GM19468 (cell line): ENCODE measurements at regions not wholly inside any gene's neighbourhood (a gene's known extent, or its start where the extent isn't known, plus 50 kb on each side); places are given as distances from the start of the nearest gene placed in this dataset.

Experiments
- ATAC-seq: cut with Tn5 transposase; IDR thresholded peaks from one replicate; pipeline ENCODE4 v1.9.1; 2021; ENCODE audit warnings: mild to moderate bottlenecking, moderate library complexity, moderate number of reproducible peaks; ENCODE audit not compliant: unreplicated experiment; ENCODE audit errors: extremely low read depth

DNA sequence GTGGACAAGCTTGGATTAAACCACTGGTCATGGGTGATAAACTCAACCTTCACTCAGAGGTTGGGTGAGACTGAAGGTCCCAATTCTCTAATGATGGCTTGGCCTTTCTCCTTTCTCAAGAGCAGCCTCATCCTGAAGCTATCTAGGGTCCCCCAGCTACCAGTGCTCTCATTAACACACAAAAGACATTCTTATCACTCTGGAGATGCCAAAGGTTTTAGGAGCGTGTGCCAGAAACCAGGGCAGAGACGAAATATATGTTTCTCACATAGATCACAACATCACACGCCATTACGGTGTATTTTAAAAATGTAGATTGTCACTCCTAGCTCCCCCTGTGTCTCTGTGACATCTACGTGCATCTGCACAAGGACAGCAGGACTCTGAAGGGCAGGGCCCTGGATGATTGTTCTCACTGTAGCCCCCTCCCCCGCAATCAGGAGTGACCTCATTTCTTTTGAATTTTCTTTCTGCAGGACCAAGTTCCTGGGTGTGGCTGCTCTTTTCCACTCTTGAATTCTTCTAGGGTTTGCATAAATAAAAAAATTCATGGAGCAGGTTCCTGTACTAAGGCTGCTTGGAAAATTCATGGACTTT lies 311.3 kb downstream of the GADD45G start:
- no peak for ATAC-seq

DNA sequence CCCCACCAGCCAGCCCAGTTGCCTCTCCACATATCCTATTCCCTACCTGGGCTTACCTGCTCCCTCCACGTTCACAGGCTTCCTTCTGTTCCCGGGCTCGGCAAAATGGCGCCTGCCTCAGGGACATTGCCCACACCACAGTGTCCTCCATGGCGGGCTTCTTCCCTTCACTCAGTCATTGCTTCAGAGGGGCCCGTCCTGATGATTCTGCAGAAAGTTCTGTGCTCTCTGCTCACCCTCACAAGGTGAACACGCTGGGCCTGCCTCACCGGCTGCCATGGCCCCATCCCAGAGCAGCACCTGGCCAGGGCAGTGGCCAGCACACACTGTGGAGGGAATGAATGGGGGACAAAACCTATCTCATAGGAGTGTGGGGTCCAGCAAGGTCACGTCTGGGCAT lies 313.0 kb downstream of the GADD45G start:
- no peak for ATAC-seq

DNA sequence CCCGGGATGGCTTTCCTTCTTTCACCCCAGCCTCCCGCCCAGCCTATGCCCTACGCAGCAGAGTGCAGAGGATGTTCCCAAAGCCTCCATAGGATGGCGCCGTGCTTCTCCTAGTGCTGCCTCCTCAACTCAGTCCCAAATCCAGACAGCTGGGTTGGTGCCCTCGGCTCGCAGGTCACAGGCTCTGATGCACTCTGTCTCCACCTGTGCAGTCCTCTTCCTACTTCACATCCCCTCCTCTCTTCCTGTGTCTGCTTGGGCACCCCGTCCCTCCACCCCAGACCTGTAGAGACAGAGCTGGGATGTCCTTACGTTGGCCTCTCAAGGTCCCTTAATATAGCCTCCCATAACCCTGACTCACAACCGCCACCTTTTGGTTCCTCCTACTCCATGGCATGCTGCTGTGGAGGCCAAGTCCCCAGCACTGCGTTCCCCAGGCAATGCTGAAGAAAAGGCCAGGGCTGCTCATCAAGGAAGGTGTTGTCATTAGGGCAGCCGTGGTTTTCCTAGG lies 314.4 kb downstream of the GADD45G start:
- ATAC-seq, result no peak

DNA sequence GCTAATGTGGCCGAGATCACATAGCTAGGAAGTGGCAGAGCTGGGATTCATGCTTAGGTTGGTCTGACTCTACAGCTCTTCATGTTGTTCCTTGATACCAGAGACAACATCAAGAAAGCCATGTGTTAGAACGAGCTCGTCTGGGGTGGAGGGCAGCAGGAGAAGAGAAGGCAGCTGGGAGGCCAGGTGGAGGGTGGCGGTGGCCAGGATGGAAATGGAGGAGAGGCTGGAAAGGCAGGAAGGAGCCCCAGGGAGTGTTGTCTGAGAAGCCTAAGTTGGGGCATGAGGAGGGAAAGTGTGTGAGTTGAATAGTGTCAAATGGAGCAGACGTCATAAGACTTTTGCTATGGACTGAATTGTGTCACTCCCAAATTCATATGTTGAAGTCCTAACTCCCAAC lies 315.3 kb downstream of the GADD45G start:
- no peak for ATAC-seq

DNA sequence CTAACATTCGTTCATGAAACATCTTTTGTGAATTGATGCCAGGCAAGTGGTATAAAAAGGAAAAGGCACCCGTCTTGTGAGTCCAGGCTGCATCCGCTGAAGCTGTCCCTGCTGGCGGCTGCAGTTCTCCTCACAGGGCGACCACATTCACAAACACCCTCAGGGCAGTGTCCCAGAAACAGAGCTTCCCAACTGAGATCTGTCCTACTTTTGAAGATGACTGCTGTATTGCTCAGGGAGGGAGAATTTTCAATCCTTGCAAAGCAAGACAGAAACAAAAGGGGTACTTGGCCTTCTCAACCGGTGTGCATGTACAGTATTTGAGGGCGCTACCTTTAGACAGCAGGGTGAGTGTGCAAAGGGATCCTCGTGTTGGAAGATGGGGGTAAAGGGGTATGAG lies 316.1 kb downstream of the GADD45G start:
- ATAC-seq, result no peak

DNA sequence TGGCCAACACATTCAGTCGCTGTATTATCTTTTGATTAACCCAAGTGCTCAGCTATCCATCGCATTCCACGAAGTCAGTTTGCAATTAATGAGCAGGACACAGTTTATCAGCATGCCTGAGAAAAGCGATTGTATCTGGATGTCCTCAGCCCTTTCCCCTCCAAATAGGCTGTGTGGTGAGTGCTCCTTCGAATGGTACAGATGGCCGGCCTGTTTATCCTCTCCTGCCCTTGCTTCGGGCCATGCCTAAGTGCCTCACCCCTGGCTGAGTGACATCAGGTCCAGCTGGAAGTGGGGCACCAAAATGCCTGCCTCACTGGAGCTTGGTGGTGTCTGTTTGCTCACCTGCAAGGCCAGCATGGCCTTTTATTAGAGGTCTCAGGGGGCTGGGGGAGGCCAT lies 317.3 kb downstream of the GADD45G start:
- no peak for ATAC-seq

DNA sequence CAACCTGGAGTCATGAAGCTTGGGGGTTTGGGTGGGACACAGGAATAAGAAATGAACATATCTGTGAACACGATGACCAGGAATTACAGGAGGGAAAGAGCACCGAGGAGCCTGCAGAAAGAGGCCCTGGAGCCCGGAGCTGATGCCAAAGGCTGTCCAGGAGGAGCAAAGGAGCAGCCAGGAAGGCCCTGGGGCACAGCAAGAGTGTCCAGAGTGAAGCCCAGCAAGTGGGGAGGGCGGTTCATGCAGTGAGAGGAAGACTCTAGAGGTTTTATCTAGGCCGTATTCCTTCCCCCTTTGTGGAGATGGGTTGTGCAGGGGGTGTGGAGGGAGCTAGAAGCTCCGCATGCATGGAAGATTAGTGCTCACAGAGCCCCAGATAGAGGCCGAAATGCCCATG lies 318.4 kb downstream of the GADD45G start:
- no peak for ATAC-seq

DNA sequence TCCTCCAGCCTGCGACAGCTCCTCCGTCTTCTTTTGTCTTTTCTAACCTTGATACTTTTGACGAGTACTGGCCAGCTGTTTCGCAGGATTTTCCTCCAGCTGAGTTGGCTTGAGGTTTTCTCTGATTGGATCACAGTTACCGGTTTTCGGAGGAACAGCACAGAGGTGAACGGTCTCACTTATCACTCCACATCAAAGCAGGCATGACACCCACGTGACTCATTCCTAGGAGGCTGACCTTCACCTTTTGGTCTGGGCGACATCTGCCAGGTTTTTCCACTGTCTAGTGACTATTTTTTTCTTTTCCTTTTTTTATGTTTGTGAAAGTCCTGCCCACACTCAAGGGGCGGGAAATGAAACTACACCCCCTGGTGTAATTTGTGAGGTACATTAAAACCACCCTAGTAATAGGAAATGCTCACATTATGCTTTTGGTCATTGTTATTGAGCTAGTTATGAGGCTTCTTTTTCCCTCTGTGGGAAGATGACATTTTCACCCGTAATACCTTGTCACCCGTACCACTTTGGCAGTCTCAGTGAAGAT lies 319.2 kb downstream of the GADD45G start:
- ATAC-seq, result no peak

DNA sequence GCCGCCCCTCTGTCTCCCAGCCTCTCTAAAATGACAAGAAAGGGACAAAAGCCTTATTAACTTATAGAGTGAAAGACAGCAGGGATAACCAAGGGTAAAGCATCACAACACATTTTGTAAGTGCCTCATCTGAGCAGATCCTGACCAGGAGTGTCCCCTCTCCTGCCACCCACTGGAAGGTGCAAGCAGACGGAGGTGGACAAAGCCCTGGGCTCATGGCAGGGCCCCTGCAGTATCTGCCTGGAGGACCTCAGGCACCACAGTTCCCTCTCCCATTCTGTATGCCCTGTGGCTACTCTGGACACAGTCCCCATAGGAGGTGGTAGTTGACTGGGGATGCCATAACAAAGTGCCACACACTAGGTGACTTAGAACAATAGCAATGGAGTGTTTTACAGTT lies 319.8 kb downstream of the GADD45G start:
- ATAC-seq, result no peak

DNA sequence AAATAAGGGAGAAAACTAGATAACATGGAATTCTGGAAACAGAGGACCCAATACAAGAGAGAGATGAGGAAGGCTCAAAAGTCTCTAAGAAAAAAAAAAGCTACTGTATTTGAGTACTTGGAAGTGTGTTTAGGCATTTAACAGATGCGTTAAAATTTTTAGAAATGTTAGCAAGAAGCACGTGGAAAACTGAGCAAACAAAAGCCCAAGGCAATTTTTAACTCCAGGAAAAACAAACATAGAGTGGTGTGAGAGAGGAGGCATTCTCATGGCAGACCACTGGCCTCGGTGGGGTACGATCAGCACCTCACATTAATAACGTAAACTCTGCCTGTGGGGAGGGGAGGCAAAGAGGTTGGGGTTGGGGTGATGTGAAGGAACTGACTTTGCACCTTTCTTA lies 321.4 kb downstream of the GADD45G start:
- ATAC-seq, result no peak

DNA sequence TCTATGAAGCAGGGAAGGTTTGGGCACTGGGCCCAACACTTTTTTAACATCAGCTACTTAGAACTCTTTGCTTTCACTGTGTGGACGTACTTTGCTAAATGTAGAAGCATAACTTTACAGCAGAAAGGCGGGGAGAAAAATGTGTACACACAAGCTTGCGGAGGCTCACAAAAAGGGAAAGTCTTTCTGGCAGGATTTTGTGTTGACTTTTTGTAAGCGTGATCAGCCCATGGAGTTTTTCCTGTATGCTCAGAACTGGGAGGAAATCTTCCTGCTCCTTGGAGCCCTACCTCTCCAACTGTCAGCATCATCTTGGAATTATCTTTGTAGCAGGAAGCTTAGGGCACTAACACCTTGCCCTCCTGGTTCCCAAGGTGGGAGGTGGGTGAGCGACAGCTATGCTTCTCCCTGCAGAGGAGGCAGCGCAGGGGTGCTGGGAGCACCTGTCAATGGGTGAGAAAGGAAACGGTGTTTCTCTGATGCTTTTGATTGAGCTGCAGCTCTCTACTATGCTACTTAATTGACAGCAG lies 321.9 kb downstream of the GADD45G start:
- no peak for ATAC-seq

DNA sequence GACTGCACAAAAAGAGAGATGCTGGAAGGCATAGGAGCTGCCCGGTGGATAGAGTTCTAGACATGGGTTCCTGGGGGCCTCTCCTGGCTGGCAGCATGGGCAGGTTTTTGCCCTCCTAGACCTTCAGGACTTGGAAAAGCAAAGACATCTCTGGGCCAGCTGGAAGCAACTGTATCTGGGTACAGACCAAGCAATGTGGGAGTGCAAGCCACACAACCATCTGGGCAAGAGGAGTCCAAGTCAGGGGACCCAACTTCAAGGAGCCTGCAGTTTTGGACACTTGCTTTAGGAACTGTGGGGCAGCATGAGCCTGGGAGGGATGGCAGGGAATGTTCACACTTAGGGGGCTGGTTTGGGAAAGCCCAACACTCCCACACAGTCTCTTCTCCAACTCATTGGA lies 323.3 kb downstream of the GADD45G start:
- ATAC-seq, result no peak

DNA sequence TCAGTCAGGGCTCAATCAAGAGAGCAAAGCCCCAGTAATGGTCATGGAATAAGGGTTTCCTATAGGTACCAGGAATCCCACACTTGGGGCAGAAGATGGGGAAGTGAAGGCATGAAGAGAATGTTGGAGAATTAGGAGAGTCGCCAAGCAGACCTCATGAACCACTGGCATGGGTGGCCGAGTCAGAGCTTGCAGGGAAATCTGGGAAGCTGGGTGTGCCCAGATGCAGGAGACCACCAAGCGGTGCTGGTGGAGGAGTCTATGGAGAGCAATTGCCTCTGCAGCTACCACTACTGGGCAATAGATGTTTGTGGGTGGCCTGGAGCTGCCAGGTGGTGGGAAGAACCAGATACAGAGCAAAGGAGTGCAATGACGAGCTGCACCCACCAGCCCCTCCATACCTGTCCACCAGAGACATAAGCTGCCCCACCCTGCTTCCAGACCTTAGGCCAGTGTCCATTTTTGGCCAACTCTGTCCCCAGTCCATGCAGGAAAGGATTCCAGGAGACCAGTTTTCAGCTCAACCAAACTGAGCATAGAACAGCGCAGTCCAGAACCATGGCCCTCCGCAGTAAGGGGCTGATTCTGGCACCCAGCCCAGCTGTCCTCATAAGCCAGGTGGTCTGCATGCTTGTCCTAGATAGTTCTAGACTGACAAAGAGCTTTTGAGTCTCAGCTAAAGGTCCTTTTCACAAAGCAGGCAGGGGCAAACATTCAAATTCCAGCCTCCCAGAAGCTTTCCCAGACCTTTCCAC lies 323.9 kb downstream of the GADD45G start:
- ATAC-seq, result no peak

DNA sequence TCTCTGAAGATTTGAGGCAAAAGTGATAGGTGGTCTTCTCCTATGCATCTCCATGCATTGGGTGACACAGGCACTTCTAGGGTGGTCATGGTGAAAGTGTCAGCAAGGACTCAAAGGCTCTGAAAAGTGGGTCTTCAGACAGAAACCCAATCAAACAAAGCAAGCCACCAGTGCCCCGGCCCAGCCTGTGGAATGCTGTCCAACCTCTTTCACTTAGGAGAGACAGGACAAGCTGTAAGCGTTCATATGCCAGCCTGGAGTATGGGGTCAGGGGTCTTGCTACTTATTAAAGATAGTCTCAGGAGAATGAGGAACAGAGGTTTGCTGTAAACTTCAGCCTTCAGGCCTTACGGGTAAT lies 324.5 kb downstream of the GADD45G start:
- ATAC-seq, result no peak

DNA sequence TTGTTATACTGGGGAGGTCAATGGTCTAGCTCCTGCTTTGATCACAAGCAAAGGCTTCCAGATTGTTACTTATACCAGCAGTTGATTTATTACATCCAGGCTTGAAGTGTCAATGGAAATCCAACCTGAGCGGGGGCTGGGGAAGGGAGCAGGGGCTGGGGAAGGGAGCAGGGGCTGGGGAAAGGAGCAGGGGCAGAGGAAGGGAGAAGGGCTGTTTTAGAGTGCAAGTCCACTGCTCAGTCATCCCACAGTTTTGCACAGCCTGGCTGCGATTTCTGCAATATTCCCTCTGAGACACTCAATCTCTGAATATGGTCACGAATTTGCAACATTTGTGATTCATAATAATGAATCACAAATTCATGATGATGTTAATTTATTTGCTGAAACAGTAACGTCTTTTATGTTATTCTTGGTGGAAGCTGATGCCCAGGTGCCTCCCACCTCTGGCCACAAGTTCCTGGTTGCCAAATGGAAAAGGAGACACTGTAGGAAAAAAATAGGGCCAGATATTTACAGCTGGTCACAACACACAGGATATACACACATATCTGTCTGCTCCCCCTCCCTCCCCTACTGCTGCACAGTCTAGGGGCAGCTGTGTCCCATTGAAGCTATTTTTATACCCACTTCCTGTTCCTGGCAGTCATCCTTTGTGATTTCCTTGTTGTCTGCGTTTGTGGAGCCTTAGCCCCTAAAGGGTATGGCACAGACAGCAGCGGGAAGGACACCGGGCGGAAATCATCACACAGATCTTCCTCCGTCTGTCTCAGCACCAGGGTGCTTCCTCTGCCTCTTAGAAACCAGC lies 325.1 kb downstream of the GADD45G start:
- ATAC-seq, result no peak

DNA sequence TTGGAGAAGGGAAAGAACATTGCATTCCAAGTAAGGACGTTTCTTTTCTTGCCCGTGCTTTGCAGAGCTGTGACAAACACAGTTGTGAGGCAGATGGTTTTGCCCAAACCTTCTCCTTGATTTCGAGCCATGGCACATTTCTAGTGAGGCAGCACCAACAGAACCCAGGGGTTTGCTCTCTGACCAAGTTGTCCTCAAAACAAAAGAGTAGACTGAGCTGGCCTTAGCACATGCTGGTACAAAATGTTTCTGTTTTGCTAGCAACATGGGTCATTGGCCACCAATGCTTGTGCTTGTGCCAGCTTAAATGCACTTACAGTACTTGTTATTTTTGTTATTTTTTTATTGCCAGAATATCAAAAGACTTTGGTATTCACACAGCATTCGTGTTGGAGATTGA lies 328.8 kb downstream of the GADD45G start:
- no peak for ATAC-seq

DNA sequence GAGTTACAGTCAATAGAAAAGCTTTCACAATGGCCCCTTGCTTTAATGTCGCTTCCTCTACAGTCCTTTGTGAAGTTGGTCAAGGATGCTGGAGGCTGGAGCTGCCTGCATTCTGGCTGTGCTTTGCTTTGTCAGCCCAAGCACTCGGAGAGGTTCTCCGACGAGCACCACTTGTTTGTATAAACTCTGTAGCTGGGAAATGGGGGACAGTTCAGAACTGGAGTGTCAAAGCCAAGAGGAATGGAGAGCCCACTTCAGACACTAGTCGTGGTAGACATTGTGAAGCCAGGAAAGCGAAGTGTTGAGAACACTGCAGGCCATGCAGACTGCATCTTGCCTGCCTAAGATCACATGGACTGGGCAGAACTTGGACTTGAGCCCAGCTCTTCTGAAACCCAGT lies 330.3 kb downstream of the GADD45G start:
- ATAC-seq, result no peak

DNA sequence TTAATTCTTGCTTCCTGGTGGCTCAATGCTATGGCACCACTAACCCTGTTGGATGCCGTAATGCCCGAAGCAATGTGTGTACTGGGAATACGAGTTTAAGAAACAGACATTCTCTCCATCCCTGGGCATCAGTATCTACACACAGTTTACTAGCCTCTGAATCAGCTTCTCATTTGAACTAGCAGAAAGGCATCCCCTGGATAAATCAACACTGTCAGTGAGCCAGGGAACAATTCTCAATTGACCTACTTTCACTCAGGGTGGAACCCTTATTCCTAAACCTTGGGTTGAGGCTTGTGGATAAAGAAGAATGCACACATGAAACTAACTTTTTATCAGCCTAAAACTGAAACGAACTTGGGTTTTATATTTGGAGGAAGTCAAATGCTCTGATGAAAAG lies 331.0 kb downstream of the GADD45G start:
- no peak for ATAC-seq

DNA sequence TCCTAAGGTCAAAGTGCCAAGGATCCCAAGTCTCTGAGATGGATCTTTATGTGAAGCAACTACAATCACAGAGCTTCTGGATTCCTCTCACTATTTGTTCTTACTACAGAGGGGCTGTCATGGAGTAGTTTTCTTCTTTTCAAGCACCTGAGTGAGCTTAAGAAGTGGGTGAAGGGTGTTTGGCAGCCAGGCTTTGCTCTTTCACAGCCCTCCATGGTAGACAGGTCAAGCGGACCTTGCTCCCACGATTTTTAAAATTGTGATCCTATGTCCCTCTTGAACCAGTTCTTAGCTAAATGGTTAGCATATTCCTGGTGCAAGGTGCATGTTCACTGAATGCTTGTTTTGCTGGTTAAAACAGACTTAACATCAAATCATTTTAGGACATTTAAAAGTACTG lies 332.2 kb downstream of the GADD45G start:
- ATAC-seq, result no peak

DNA sequence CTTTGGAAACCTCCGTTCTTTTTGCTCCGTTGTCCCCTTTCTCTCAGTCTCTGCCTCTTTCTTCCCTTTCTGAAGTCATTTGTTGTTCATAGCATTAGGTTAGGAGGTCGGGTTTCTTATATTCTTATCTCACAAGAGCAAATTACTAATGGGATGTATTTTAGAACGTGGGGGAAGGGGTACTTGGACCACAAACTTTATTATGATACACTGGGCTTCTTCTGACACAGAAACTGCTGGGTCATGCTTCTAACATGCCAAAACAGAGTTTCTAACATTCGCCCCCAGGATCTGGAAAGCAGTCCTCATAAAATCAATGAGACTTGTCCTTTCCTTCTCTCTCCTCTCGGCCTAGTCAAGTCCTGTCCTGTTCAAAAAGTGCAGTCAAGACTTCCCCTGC lies 334.4 kb downstream of the GADD45G start:
- ATAC-seq, result no peak
